Stimulated activated CD4-positive, alpha-beta T cell treated with anti-CD3 and anti-CD28 coated beads, Interleukin-2, amount 100 ng/mL, for 4 hours (primary cell): ENCODE measurements at regions not wholly inside any gene's neighbourhood (a gene's known extent, or its start where the extent isn't known, plus 50 kb on each side); places are given as distances from the start of the nearest gene placed in this dataset.

Source experiments
- DNase-seq: peaks from one replicate; pipeline ENCODE4 v3.0.0-alpha.2; 2020; ENCODE audit warnings: low read depth

GRCh38 chr19:31709476-31709875 is 360.2 kb upstream of the TSHZ3 start:
- DNase-seq, result no peak

- DNase-seq, result no peak
These were observed 366.2 kb upstream of the TSHZ3 start for GRCh38 chr19:31715249-31715945.

DNA sequence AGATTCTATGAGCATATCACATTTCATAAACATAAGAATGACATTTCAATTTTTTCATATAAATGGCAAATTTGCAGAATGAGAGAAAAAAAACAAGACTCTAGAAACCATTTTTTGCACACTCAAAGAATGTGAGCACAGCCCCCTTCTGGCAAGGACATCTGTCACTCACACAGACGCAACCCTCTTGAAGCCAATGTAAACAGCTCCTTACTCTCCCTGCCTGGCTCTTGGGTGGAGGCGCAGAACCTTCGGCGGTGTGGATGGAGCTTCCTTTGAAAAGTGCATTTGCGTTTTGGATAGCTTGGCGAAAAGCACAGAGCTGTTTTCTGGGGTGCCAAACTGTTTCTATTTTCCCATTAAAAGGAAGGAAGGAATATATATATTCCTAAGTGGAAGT is 367.6 kb upstream of the TSHZ3 start:
- no peak for DNase-seq

GRCh38 chr19:31717269-31717923 is 368.2 kb upstream of the TSHZ3 start:
- DNase-seq, result no peak

- DNase-seq, result no peak
These were observed 368.8 kb upstream of the TSHZ3 start for GRCh38 chr19:31718032-31718431.

DNA sequence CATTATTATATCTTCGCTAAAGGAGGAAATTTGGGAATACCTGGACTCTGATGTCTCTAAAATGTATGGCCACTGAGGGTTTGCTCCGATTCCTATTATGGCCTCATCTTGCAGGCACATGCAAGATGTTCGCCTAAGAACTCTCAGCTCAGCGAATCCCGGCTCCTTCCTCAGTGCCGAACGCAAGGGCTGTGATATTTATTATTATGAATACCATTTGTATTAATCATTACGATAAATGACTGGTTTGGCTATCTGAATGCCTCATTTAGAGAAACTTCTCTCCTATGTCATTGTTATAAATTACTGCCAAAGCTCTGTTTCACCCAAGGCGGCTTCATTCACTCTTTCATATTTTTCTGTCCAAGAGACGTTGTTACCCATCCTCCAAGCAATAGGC is 369.7 kb upstream of the TSHZ3 start:
- DNase-seq, result no peak

GRCh38 chr19:31723101-31723500 is 373.9 kb upstream of the TSHZ3 start:
- no peak for DNase-seq

- DNase-seq, result no peak
These were observed 375.8 kb upstream of the TSHZ3 start for GRCh38 chr19:31725051-31725450.

DNA sequence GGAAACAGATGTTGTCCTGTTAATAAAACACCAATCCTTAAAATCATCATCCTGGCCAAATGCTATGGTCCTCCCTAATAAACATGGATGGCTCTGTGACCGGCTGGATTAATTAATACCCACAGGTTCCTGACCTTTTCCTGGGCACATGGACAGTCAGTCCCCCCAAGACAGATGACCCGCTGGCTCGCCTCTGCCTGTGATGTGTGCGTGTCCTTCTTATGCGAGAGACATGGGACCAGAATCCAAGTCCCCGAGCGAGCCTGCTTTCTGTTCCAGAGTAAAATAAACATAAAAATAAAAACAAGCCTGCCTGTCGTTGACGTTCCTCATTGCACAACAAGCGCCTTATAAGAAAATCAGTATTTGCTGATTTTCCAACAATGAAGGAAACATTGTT is 378.3 kb upstream of the TSHZ3 start:
- DNase-seq, result no peak

- DNase-seq, result no peak
These were observed 381.0 kb upstream of the TSHZ3 start for GRCh38 chr19:31730270-31730669.

DNA sequence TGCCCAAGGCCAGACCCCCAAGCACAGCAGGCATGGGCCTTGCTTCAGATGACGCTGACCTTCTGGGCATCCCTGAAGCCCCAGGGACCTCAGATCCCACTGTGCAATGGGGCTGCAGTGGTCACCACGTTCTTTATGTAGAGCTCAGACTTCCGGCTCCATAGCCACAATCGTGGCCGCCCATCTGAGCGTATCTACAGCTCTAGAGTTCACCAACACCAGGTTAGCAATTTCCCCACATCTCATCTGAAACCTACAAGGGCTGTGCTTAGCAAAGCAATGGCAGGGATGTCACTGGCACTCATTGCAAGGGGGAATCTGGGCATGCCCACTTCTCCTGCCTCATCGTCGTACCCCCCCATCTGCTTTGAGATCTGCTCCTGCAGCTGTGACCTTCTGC is 384.4 kb upstream of the TSHZ3 start:
- no peak for DNase-seq

GRCh38 chr19:31742249-31742648 is 393.0 kb upstream of the TSHZ3 start:
- no peak for DNase-seq

DNA sequence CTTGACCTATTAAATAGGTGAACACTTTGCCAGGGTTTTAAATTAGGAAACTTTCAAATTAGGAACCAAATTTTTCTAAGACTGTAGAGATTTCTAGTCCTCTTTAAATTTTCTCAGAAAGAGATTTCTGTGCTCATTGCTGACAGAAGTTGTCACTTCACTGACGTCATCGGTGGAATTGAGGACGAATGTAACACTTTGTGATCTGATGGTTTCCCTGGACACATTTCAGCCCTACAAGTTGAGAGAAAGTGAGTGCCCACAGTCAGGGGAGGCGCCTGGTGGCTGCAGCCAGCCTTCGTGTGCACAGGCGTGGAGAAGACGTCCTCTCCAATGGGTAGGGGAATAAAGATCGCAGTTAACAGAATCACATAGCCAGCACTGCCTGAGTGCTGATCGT is 396.5 kb upstream of the TSHZ3 start:
- no peak for DNase-seq

DNA sequence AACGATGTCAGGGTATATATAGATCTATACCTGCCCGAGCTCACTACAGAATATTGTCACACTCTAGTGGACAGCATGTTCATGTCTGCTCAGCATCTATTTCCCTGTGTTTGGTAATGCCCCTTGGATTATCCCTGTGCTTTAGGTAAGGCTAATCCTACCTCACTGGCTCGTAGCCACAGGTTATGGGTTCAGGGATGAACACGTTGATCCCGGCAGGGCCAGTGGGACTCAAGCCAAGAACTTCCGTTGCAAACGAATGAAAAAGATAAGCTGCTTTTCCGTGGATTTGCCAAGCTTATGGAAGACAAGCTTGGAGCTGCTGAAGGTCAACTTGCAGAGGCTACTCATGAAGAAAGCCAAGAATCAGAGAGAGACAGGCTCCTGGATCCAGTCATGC is 400.0 kb upstream of the TSHZ3 start:
- no peak for DNase-seq

DNA sequence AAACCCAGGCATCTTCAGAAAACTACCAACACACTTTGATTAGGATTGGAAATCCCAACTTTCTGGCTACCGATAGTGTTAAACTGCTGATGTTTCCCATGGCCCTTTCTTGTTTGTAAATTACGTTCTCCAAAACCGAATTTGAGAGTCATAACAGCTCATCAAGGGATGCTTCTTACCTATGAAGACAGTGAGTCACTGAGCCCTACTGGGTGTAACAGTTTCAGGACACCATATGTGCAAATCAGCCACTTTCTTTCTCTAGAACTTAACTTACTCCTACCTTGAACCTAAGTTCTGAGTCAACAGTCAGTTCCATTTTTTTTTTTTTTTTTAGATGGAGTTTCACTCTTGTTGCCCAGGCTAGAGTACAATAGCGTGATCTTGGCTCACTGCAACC is 410.1 kb upstream of the TSHZ3 start:
- no peak for DNase-seq

DNA sequence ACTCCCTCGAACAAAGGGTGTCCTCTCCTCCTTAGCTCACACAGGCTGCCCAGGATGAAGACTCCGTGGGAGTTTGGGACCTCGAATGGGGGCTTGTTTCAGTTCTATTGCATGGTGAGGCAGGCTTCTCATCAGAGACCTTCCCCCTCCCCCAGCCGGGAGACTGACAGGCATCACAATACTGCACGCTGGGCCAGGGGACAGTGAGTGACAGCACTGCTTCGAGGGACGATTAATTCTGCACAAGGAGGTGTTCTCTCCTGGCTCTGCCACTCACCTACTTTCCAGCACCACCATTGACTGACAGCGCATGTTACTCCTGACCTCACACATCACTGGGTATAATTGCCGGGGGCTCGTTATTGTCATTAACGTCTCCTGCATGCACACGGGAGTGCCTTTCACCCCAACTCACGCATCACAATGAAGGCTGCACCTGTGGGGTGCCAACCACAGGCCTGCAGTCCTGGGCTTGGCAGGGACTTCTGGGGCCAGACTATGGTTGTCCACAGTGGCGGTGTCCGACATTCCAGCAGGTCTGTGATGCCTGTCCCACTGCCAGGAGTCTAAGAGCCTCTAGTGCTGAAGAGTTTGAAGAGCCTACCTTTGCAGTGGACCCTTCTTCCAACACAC is 412.2 kb upstream of the TSHZ3 start:
- no peak for DNase-seq

DNA sequence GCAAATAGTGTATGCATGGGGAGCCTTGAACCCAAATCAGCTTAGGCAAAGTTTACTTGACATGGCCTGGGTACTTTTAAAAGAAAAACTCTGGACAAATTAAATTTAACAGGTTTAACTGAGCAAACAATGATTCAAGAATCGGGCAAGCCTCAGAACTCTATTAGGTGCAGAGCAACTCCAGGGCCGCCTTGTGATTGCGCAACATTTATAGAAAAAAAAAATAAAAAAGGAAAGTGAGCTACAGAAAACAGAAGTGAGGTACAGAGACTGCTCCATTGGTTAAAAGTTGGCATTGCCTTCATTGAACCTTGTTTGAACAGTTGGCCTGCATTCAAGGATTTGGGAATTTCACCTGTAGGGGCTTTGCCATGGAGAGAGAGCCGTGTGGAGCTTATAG is 421.0 kb upstream of the TSHZ3 start:
- DNase-seq, result no peak

GRCh38 chr19:31772915-31773314 is 423.7 kb upstream of the TSHZ3 start:
- no peak for DNase-seq

GRCh38 chr19:31781542-31781941 is 432.3 kb upstream of the TSHZ3 start:
- DNase-seq, result no peak

GRCh38 chr19:31783592-31783991 is 434.4 kb upstream of the TSHZ3 start:
- no peak for DNase-seq

GRCh38 chr19:31784671-31785101 is 435.4 kb upstream of the TSHZ3 start:
- no peak for DNase-seq

DNA sequence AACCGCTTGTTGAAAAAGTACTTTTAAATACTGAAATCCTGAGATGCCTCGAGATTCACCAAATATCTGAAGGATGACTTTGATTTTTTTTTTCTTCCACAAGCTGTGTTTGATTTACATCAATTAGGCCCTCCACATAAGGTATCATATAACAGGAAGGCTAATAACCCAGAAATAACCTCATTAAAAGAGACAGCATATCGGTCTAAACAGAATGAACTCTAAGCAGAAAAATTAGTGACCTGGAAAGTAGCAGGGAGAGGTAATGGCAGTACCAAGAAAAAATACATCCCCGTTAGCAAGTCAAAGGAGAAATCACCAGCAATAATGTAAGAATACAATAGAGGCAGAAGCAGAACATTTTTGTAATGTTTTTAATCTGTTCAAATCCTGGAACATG is 452.4 kb upstream of the TSHZ3 start:
- no peak for DNase-seq

GRCh38 chr19:31803835-31804446 is 454.7 kb upstream of the TSHZ3 start:
- DNase-seq, result no peak
